Testis (tissue), 2 donors: ENCODE measurements at regions not wholly inside any gene's neighbourhood (a gene's known extent, or its start where the extent isn't known, plus 50 kb on each side); places are given as distances from the start of the nearest gene placed in this dataset.

Source experiments
- DNase-seq: peaks from one replicate; pipeline ENCODE4 v3.0.0-alpha.2; 2019
- H3K27ac ChIP-seq, 2 donors: fragments of 200-600 bp; sonication (generic); one replicate each; pipeline ENCODE4 v1.5.1; 2019
- H3K27me3 ChIP-seq: fragments of 200-600 bp; sonication (generic); one replicate; pipeline ENCODE4 v1.5.1; 2019
- H3K36me3 ChIP-seq: fragments of 200-600 bp; sonication (generic); one replicate; pipeline ENCODE4 v1.5.1; 2017; ENCODE audit warnings: low read depth; ENCODE audit errors: missing control alignments
- H3K4me1 ChIP-seq: fragments of 200-600 bp; sonication (generic); one replicate; pipeline ENCODE4 v1.5.1; 2019
- H3K4me3 ChIP-seq, 2 donors: fragments of 200-600 bp; sonication (generic); one replicate each; pipeline ENCODE4 v1.5.1; 2017 to 2019
- H3K9me3 ChIP-seq: fragments of 200-600 bp; sonication (generic); one replicate; pipeline ENCODE4 v1.5.1; 2017
- CTCF ChIP-seq, 3 experiments: fragments of 450-650 bp in 2 of 3; fragments of 200-600 bp in 1 of 3; sonication (generic) in 1 of 3; IDR thresholded peaks; one replicate each; pipeline ENCODE4 v1.5.1; 2016 to 2019; ENCODE audit warnings: antibody characterized with exemption in 3 of 3, mild to moderate bottlenecking in 2 of 3, moderate library complexity in 1 of 3
- POLR2A ChIP-seq: fragments of 450-650 bp; IDR thresholded peaks from one replicate; pipeline ENCODE4 v1.6.1; 2017; ENCODE audit warnings: antibody characterized with exemption, mild to moderate bottlenecking, moderate library complexity
- WGBS, 2 donors: methylation state at CpG; one replicate each; pipeline ENCODE4 v1.1.5; 2018; 5-methylcytosine and 5-hydroxymethylcytosine counted together
- intact Hi-C: fragments of 100-400 bp; cut with DNase I; formaldehyde crosslinking; loops from one replicate; pipeline ENCODE4 v1.15.1; 2023; ENCODE audit warnings: low total_unique reads

DNA sequence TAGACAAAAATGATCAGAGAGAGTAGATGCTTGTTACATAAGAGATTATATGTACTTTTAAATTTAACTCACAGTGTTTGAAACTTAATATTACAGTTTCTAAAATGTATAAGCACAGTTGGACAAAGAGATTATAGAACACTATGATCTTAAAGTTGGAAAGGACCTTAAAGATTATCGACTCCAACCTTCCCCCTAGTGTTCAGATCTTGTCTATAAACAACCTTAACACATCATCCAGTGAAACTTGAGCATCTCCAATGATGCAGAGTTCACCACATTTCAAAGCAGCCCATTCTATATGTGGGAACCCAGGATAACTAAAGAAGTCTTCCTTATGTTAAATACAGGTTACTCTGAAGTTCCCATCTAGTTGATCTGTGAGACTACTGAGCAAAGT, 480.8 kb downstream of the RMST start:
- no peaks in the 10 kb centered on the region for H3K9me3 ChIP-seq
- H3K36me3 ChIP-seq: no peaks in the 10 kb centered on the region
- H3K4me3 ChIP-seq: no peak overlapping the region
- 41 to 61% methylated on average over 1 of the region's 1 CpG for WGBS, 2 donors
- no peak for TF ChIP-seq POLR2A
- intact Hi-C loops: no loop called here
- H3K4me1 ChIP-seq: no peaks in the 10 kb centered on the region
- H3K27ac ChIP-seq: no peak overlapping the region
- H3K27me3 ChIP-seq: no peaks in the 10 kb centered on the region
- no peak for DNase-seq

DNA sequence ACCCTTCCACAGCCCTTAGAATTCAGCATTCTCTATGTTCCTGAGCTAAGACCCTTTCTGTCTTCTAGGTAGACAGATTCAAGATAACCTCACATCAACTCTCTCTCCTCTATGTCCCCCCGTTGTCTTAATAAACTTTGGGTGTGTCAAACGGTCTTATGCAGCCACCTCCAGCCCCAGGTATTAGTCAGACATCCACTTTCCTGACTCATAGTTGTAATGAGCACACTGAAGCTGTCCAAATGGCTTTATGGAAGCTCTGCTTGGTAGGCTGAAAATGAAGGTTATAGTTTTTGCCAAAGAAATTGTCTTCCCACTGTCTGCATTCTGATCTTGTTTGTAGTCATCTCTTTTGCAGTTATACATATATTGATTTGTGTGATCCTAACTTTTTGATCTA, 482.0 kb downstream of the RMST start:
- TF ChIP-seq POLR2A (no peak), CTCF (IDR thresholded peaks at IDR 0.05) (no peak)
- Histone ChIP-seq H3K4me3 (no peak overlapping the region), H3K9me3 (no peaks in the 10 kb centered on the region), H3K36me3 (no peaks in the 10 kb centered on the region), H3K27ac (no peak overlapping the region), H3K4me1 (no peaks in the 10 kb centered on the region), H3K27me3 (no peaks in the 10 kb centered on the region)
- DNase-seq: no peak
- 74 to 79% methylated on average over 2 of the region's 2 CpGs for WGBS, 2 donors
- intact Hi-C loops: no loop called here

GRCh38 chr12:97946701-97947100, 484.1 kb downstream of the RMST start:
- Histone ChIP-seq H3K9me3 (no peaks in the 10 kb centered on the region), H3K36me3 (no peaks in the 10 kb centered on the region), H3K4me3 (no peak overlapping the region), H3K4me1 (no peaks in the 10 kb centered on the region), H3K27ac (no peak overlapping the region), H3K27me3 (no peaks in the 10 kb centered on the region)
- 83 to 88% methylated on average over 1 of the region's 1 CpG for WGBS, 2 donors
- intact Hi-C loops: no loop called here
- DNase-seq: no peak
- TF ChIP-seq POLR2A (no peak), CTCF (IDR thresholded peaks at IDR 0.05) (no peak)

DNA sequence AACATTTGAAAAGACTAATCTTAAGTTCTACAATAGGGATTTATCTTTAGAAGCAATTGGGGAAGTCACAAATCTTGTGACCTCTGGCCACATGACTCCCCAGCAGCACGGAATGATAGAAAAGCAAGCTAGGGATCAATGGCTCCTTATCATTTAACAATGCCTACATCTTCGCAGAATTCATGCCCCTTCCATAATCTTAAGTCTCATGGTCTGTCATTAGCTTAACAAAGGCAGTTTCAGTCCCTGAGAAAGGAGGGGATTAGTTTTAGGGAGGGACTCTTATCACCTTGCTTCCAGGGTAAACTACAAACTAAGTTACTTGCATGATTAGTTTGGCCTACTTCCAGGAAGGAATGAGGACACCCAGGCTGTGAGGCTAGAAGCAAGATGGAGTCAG, 486.0 kb downstream of the RMST start:
- H3K4me1 ChIP-seq: no peaks in the 10 kb centered on the region
- TF ChIP-seq CTCF (IDR thresholded peaks at IDR 0.05) (no peak), POLR2A (no peak)
- H3K36me3 ChIP-seq: no peaks in the 10 kb centered on the region
- no peaks in the 10 kb centered on the region for H3K9me3 ChIP-seq
- WGBS, 2 donors: 70 to 71% methylated on average over 2 of the region's 2 CpGs
- no peak overlapping the region for H3K27ac ChIP-seq
- intact Hi-C loops: no loop called here
- H3K27me3 ChIP-seq: no peaks in the 10 kb centered on the region
- no peak overlapping the region for H3K4me3 ChIP-seq
- no peak for DNase-seq

GRCh38 chr12:97951239-97951638, 488.6 kb downstream of the RMST start:
- Histone ChIP-seq H3K9me3 (no peaks in the 10 kb centered on the region), H3K27ac (no peak overlapping the region), H3K4me3 (no peak overlapping the region), H3K36me3 (no peaks in the 10 kb centered on the region), H3K27me3 (no peaks in the 10 kb centered on the region), H3K4me1 (no peaks in the 10 kb centered on the region)
- TF ChIP-seq POLR2A (no peak), CTCF (IDR thresholded peaks at IDR 0.05) (no peak)
- no peak for DNase-seq
- intact Hi-C loops: no loop called here
